H54 (cell line): ENCODE measurements at regions not wholly inside any gene's neighbourhood (a gene's known extent, or its start where the extent isn't known, plus 50 kb on each side); places are given as distances from the start of the nearest gene placed in this dataset.
"Not testable (repeated sequence)": the region's sequence is repeated elsewhere in the genome, so short reads cannot be mapped to it uniquely, and the experiment has no call there.

Source experiments
- DNase-seq: peaks from one replicate; pipeline ENCODE4 v3.0.0; 2011; ENCODE audit warnings: low spot score, mixed read lengths; ENCODE audit not compliant: insufficient read length
- FAIRE-seq: peaks from 3 replicates; lab custom pipeline; 2011; peaks lifted over from hg19 to GRCh38; lab: Jason Lieb, UNC
- POLR2A ChIP-seq: IDR thresholded peaks from 2 replicates; pipeline ENCODE4 v1.6.1; 2011; ENCODE audit warnings: low read depth, mild to moderate bottlenecking, low read length

- no peak for TF ChIP-seq POLR2A
- FAIRE-seq (no peak), DNase-seq (no peak)
These were observed 615.6 kb upstream of the ADAMTS9 start for GRCh38 chr3:65303431-65303830.

- TF ChIP-seq POLR2A, result no peak
- DNase-seq, result no peak
- FAIRE-seq, result no peak
These were observed 603.8 kb upstream of the ADAMTS9 start for GRCh38 chr3:65291448-65292125.

- DNase-seq (no peak), FAIRE-seq (no peak)
These were observed 601.0 kb upstream of the ADAMTS9 start for GRCh38 chr3:65288776-65289175.

GRCh38 chr3:65285956-65286355 is 598.2 kb upstream of the ADAMTS9 start:
- no peak for TF ChIP-seq POLR2A
- DNase-seq (no peak), FAIRE-seq (no peak)

More at GRCh38 chr3:65288776-65289175, 601.0 kb upstream of the ADAMTS9 start:
- no peak for TF ChIP-seq POLR2A

GRCh38 chr3:65284961-65285360 is 597.2 kb upstream of the ADAMTS9 start:
- no peak for DNase-seq
- FAIRE-seq, result no peak
- no peak for TF ChIP-seq POLR2A

- no peak for DNase-seq
- no peak for FAIRE-seq
- TF ChIP-seq POLR2A, result no peak
These were observed 596.7 kb upstream of the ADAMTS9 start for GRCh38 chr3:65284546-65284945.

GRCh38 chr3:65279225-65279782 is 591.5 kb upstream of the ADAMTS9 start:
- DNase-seq (no peak), FAIRE-seq (no peak)
- TF ChIP-seq POLR2A, result no peak

GRCh38 chr3:65277798-65278197 is 590.0 kb upstream of the ADAMTS9 start:
- no peak for TF ChIP-seq POLR2A
- DNase-seq, result no peak
- FAIRE-seq, result no peak

GRCh38 chr3:65276551-65276950 is 588.8 kb upstream of the ADAMTS9 start:
- DNase-seq (no peak), FAIRE-seq (no peak)
- TF ChIP-seq POLR2A, result no peak

- DNase-seq, result no peak
- no peak for FAIRE-seq
- no peak for TF ChIP-seq POLR2A
These were observed 580.6 kb upstream of the ADAMTS9 start for GRCh38 chr3:65268426-65268825.

- FAIRE-seq (no peak), DNase-seq (no peak)
- no peak for TF ChIP-seq POLR2A
These were observed 578.3 kb upstream of the ADAMTS9 start for GRCh38 chr3:65265942-65266590.

GRCh38 chr3:65265511-65265910 is 577.7 kb upstream of the ADAMTS9 start:
- FAIRE-seq, result no peak
- no peak for TF ChIP-seq POLR2A
- DNase-seq, result no peak

- no peak for TF ChIP-seq POLR2A
- DNase-seq (no peak), FAIRE-seq (no peak)
These were observed 574.7 kb upstream of the ADAMTS9 start for GRCh38 chr3:65262548-65262947.

- no peak for FAIRE-seq
- TF ChIP-seq POLR2A, result no peak
- no peak for DNase-seq
These were observed 572.1 kb upstream of the ADAMTS9 start for GRCh38 chr3:65259946-65260345.

GRCh38 chr3:65252914-65253313 is 565.1 kb upstream of the ADAMTS9 start:
- FAIRE-seq, DNase-seq: not testable (repeated sequence)
